ENCODE measurements at regions not wholly inside any gene's neighbourhood (a gene's known extent, or its start where the extent isn't known, plus 50 kb on each side); places are given as distances from the start of the nearest gene placed in this dataset.
"Not testable (repeated sequence)": the region's sequence is repeated elsewhere in the genome, so short reads cannot be mapped to it uniquely, and the experiment has no call there.

- TF ChIP-seq CTCF (IDR thresholded peaks at IDR 0.05; ENCODE audit: partially characterized antibody, unreplicated experiment) = no peak
These were observed 186.7 kb downstream of the UACA start for GRCh38 chr15:70576696-70577095.

GRCh38 chr15:70576276-70576675 lies 187.1 kb downstream of the UACA start:
- H3K4me1 Mint-ChIP-seq (ENCODE audit: low read depth, unreplicated experiment) = no peaks in the 10 kb centered on the region
- peaks cover 3% of the 10 kb centered on the region for H3K9me3 Mint-ChIP-seq (ENCODE audit: unreplicated experiment)
- no peak for TF ChIP-seq CTCF (IDR thresholded peaks at IDR 0.05; ENCODE audit: partially characterized antibody, unreplicated experiment)
- DNase-seq = no peak
- H3K27me3 Mint-ChIP-seq (ENCODE audit: unreplicated experiment) = peaks cover 5% of the 10 kb centered on the region
- H3K4me3 Mint-ChIP-seq (ENCODE audit: unreplicated experiment) = no peak overlapping the region
- peaks cover 11% of the 10 kb centered on the region for H3K36me3 Mint-ChIP-seq (ENCODE audit: unreplicated experiment)
- no peak overlapping the region for H3K27ac Mint-ChIP-seq (ENCODE audit: unreplicated experiment)

More at GRCh38 chr15:70576696-70577095, 186.7 kb downstream of the UACA start:
- H3K9me3 Mint-ChIP-seq (ENCODE audit: unreplicated experiment) = peaks cover 3% of the 10 kb centered on the region
- H3K27ac Mint-ChIP-seq (ENCODE audit: unreplicated experiment) = no peak overlapping the region
- no peak overlapping the region for H3K4me3 Mint-ChIP-seq (ENCODE audit: unreplicated experiment)
- no peaks in the 10 kb centered on the region for H3K4me1 Mint-ChIP-seq (ENCODE audit: low read depth, unreplicated experiment)
- peaks cover 5% of the 10 kb centered on the region for H3K27me3 Mint-ChIP-seq (ENCODE audit: unreplicated experiment)
- peaks cover 11% of the 10 kb centered on the region for H3K36me3 Mint-ChIP-seq (ENCODE audit: unreplicated experiment)
- DNase-seq = no peak

GRCh38 chr15:70575231-70576226 lies 187.8 kb downstream of the UACA start:
- Mint-ChIP-seq H3K27me3 (ENCODE audit: unreplicated experiment) (peaks cover 5% of the 10 kb centered on the region), H3K4me1 (ENCODE audit: low read depth, unreplicated experiment) (no peaks in the 10 kb centered on the region), H3K27ac (ENCODE audit: unreplicated experiment) (no peak overlapping the region), H3K4me3 (ENCODE audit: unreplicated experiment) (no peak overlapping the region), H3K36me3 (ENCODE audit: unreplicated experiment) (peaks cover 11% of the 10 kb centered on the region), H3K9me3 (ENCODE audit: unreplicated experiment) (peaks cover 3% of the 10 kb centered on the region)
- TF ChIP-seq CTCF (IDR thresholded peaks at IDR 0.05; ENCODE audit: partially characterized antibody, unreplicated experiment) = no peak
- no peak for DNase-seq

GRCh38 chr15:70574325-70574724 lies 189.0 kb downstream of the UACA start:
- not testable (repeated sequence) for H3K4me1 Mint-ChIP-seq (ENCODE audit: low read depth, unreplicated experiment)

GRCh38 chr15:70573121-70573850 lies 190.1 kb downstream of the UACA start:
- no peak for DNase-seq
- Mint-ChIP-seq H3K9me3 (ENCODE audit: unreplicated experiment) (peaks cover 3% of the 10 kb centered on the region), H3K27ac (ENCODE audit: unreplicated experiment) (no peak overlapping the region), H3K36me3 (ENCODE audit: unreplicated experiment) (peaks cover 11% of the 10 kb centered on the region), H3K4me3 (ENCODE audit: unreplicated experiment) (no peak overlapping the region), H3K4me1 (ENCODE audit: low read depth, unreplicated experiment) (no peaks in the 10 kb centered on the region), H3K27me3 (ENCODE audit: unreplicated experiment) (peaks cover 5% of the 10 kb centered on the region)
- no peak for TF ChIP-seq CTCF (IDR thresholded peaks at IDR 0.05; ENCODE audit: partially characterized antibody, unreplicated experiment)

More at GRCh38 chr15:70574325-70574724, 189.0 kb downstream of the UACA start:
- DNase-seq; H3K4me3 Mint-ChIP-seq (ENCODE audit: unreplicated experiment); H3K27ac Mint-ChIP-seq (ENCODE audit: unreplicated experiment); H3K9me3 Mint-ChIP-seq (ENCODE audit: unreplicated experiment); H3K27me3 Mint-ChIP-seq (ENCODE audit: unreplicated experiment): not testable (repeated sequence)
- peaks cover 11% of the 10 kb centered on the region for H3K36me3 Mint-ChIP-seq (ENCODE audit: unreplicated experiment)
